ENCODE measurements at regions not wholly inside any gene's neighbourhood (a gene's known extent, or its start where the extent isn't known, plus 50 kb on each side); places are given as distances from the start of the nearest gene placed in this dataset.

GRCh38 chr13:67443923-67444322 lies 213.8 kb upstream of the PCDH9 start:
- no peak for TF ChIP-seq CTCF (IDR thresholded peaks at IDR 0.05)
- no peak for TF ChIP-seq EZH2 (IDR thresholded peaks at IDR 0.05)
- no peak for TF ChIP-seq EZH2phosphoT487 (IDR thresholded peaks at IDR 0.05)

All from neural progenitor cell (in vitro differentiated cells).